PFSK-1 (cell line): ENCODE measurements at regions not wholly inside any gene's neighbourhood (a gene's known extent, or its start where the extent isn't known, plus 50 kb on each side); places are given as distances from the start of the nearest gene placed in this dataset.

Experiments used
- FOXP2 ChIP-seq: optimal IDR thresholded peaks from 2 replicates; pipeline ENCODE3; 2011; ENCODE audit warnings: borderline replicate concordance, control low read depth, inconsistent platforms; ENCODE audit not compliant: insufficient read depth; ENCODE audit errors: extremely low read length, extremely low read depth
- POLR2AphosphoS5 ChIP-seq: IDR thresholded peaks from 2 replicates; pipeline ENCODE4 v1.6.1; 2012; ENCODE audit warnings: low read depth, mild to moderate bottlenecking, control low read depth, low read length, moderate library complexity
- REST ChIP-seq, 2 experiments: IDR thresholded peaks; 2 replicates each; pipeline versions ENCODE4 v1.6.1 to v1.8.0; 2011 to 2012; ENCODE audit warnings: low read depth in 2 of 2, low read length in 2 of 2, control low read depth in 1 of 2, inconsistent platforms in 1 of 2, mild to moderate bottlenecking in 1 of 2, moderate library complexity in 1 of 2; ENCODE audit not compliant: insufficient read depth in 1 of 2
- SIN3A ChIP-seq: IDR thresholded peaks from 2 replicates; pipeline ENCODE4 v1.6.1; 2012; ENCODE audit warnings: mild to moderate bottlenecking, low read length, moderate library complexity, borderline replicate concordance; ENCODE audit not compliant: insufficient read depth
- TAF1 ChIP-seq: IDR thresholded peaks from 2 replicates; pipeline ENCODE4 v1.6.1; 2012; ENCODE audit warnings: low read length, control low read depth, borderline replicate concordance; ENCODE audit not compliant: insufficient read depth

- TF ChIP-seq REST (IDR thresholded peaks at IDR 0.05; ENCODE audit: insufficient read depth in 1 of 2, low read depth in 2 of 2, low read length in 2 of 2) (no peak), POLR2AphosphoS5 (no peak), SIN3A (no peak), FOXP2 (no peak), TAF1 (no peak)
These were observed 340.8 kb downstream of the DTWD2 start for GRCh38 chr5:118647587-118647986.
